Hematopoietic multipotent progenitor cell treated with erythropoietin and hydrocortisone succinate and interleukin-3 and kit ligand, for 4 days (in vitro differentiated cells): ENCODE measurements at regions not wholly inside any gene's neighbourhood (a gene's known extent, or its start where the extent isn't known, plus 50 kb on each side); places are given as distances from the start of the nearest gene placed in this dataset.

Experiments
- DNase-seq: peaks from one replicate; pipeline ENCODE4 v3.0.0-alpha.2; 2015

DNA sequence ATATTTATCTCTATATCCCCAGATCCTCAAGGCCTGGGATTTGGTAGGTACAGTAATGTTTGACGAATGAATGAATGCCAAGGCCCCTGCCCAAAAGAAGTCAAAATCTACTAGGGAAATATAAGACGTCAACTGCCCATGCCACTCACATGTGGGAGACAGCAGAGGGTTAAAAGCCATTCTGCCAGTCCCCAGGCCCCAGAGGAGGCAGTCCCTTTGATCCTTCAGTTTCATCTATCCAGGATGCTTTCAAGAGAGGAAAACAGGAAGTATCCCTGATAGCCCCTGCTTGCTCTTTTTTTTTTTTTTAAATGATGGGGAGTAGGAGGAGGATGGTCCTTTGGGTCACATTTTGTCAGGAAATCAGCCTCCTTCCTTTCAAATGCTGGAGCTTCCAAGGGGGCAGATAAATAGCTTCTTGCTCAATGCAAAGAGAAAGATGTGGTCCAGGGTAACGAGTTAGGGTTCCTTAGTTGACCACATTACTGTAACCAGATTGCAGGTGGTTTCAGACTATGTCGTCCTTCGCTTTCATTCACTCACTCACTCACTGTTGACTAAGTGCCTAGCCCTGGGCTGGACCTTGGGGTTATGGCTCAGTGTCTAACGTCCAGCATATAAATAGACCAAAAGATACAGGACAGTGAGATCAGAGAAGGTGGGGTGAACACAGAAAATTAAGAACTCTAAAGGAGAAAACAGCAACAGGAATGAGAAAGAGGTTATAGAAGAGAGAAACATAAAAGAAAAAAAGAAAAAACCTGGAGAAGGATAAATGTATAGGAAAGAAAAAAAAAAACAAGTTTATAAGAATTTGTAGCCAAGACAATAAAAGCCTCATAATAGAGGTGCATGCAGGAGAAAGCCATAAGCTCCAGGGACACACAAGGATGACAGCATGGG, 64.6 kb upstream of the PIM1 start:
- no peak for DNase-seq

DNA sequence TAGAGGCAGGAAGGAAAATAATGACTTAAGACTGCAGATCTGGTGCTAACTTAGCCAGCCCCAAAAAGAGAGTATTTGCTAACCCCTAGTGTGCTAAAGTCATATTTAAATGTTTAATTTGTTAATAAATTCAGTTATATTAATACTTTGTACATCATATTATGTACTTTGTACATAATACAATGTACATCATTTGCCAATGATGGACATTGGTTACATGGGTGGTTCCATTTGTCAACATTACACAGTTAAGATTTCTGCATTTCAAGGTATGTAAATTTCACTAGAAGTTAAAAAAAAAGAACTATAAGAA, 63.9 kb upstream of the PIM1 start:
- no peak for DNase-seq

DNA sequence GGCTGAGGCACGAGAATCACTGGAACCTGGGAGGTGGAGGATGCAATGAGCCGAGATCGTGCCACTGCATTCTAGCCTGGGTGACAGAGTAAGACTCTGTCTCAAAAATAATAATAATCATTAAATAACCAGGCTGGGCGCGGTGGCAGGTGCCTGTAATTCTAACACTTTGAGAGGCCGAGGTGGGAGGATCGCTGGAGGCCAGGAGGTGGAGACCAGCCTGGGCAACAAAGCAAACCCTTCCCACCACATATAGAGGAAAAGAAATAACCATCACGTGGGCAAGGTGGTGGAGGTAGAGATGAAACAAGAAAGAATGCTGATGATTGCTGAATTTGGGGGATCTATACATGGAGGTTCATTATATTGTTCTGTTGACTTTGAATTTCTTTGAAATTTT, 63.4 kb upstream of the PIM1 start:
- no peak for DNase-seq

DNA sequence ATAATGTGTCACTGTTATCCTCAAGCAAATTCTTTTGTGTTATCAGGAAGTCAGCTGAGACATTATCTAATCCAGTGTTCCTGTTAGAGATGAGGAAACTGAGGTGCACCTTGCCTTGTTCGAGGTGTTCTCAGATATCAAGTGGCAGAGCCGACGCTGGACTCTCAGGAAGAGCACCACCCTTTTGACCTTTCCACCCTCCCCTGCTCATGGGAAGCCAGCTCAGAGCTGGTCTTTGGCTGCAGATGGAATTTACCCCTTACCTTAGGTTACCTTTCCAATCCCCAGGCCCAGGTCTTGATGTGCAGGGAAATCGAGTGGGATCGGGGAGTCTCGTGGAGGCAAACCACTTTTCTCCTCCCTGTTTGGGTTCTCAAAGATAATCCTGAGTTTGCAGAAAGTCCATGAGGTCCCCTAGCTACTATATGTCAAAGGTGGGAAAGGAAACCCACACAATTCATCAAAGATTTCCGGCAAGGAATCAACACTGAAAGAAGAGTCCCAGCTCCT, 62.9 kb upstream of the PIM1 start:
- no peak for DNase-seq

DNA sequence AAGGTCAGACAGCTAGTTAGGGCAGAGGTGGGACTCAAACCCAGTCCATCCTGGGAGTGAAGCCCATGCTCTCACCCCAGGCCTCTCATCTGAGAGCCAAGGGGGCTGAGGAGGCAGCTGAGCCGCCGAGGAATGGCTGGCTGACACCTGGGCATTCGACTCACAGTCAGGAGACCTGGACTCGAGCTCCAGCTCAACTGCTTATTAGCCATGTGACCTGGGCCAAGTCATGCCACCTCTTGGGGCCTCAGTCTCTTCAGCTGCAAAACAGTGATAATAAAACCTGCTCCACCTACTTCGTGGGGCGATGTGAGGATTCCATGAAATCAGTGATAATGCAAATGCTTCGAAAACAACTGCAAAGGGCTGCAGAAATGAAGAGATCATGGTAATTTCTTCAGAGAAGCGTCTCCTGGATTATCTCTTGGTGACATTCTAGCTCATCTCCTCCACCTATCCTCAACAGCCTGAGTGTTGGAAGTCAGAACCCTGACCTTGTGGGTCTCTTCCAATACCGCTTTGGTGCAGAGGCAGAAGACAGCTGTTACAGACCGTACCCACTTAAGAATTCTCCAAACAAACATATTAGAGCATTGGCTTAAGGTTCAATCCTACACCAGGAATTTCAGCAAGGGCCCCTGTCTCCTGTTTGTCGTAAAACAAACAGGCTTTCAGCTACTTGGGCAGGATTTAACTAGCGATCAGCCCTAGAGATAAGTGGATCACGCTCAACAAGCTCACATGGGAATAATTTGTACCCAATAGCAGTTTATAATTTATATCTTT, 60.0 kb upstream of the PIM1 start:
- DNase-seq, result peak; percentile 93

DNA sequence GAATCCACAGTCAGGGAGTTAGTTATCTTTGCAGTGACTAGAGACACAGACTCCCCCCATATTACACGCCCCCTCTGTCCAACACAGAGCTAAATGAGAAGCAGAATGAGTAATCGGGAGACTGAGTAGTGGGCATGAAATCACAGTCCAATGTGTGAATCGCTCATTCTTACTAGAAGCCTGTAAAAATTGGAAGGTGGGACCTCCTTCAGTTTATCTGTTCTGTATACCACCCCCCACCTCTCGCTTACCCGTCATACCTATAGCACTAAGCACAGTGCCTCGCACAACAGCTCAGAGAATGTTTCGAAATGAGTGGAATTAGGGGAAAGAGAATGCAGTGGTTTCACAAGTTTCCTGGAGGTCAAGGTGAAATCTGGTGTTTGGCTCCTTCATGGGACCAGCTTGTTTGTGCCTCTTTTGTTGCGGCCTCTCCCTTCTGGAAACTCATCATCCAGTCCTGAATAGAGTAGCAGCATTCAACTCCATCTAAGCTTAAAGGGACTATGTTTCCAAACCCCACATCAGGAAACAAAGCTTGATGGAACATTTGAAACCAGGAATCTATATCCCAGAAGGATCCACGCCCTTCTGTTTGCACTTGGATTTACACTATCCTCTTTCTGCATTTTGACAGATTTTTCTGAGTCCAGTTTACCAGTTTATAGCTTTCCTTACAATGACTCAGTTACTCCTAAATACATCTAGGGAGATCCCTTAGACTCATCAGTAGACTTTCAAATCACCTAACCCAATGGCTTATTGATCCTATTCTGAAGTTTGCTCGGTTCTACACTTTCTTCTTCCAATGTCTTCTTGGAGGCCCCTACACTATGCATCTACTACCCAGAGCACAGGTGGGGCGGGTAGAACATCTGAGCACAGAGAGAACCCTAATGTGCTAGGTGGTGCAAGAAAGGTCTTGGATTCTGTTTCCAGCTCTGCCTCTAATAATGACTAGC, 59.2 kb upstream of the PIM1 start:
- DNase-seq, result no peak

DNA sequence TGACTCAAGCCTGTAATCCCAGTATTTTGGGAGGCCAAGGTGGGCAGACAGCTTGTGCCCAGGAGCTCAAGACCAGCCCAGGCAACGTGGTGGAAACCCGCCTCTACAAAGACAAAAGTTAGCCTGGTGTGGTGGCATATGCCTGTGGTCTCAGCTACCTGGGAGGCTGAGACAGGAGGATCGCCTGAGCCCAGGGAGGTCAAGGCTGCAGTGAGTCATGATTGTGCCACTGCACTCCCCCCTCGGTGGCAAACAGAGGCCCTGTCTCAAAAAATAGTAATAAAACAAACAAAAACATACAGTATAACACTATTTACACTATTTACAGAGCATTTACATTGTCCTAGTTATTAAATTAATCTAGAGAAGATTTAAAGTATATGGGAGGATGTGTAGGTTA, 56.0 kb upstream of the PIM1 start:
- no peak for DNase-seq

DNA sequence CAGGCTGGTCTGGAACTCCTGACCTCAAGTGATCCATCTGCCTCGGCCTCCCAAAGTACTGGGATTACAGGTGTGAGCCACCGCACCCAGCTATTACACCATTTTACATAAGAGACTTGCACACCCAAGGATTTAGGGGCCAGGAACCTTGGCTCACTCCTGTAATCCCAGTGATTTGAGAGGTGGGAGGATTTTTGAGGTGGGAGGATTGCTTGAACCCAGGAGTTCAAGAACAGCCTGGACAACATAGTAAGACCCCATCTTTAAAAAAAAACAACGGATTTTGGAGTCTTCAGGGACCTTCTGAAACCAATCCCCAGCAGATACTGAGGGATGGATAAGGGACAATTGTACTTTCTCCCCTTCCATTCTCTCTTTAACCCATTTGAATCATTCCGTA, 55.3 kb upstream of the PIM1 start:
- no peak for DNase-seq

DNA sequence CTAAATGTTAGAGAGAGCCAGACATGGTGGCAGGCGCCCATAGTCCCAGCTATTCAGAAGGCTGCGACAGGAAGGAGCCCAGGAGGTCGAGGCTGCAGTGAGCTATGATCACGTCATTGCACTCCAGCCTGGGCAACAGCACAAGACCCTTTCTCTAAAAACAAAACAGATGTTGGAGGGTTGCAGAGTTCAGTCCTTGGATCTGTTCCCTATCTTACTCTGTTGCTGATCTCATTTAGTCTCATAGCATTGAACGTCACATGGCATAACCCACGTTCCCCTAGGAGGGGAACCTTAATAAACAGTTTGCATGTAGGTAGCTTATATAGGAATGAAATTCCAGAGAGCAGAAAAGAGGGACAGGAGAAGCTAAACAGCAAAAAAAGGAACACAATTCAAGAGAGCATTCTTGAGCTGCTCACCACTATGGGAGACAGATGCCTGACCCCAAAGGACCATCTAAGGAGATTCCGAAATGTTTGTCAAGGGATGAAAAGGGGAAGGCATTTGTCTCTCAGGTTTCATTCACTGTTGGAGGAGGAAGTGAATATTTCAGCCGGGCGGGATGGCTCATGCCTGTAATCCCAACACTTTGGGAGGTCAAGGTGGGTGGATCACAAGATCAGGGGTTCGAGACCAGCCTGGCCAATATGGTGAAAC, 54.6 kb upstream of the PIM1 start:
- DNase-seq, result no peak

DNA sequence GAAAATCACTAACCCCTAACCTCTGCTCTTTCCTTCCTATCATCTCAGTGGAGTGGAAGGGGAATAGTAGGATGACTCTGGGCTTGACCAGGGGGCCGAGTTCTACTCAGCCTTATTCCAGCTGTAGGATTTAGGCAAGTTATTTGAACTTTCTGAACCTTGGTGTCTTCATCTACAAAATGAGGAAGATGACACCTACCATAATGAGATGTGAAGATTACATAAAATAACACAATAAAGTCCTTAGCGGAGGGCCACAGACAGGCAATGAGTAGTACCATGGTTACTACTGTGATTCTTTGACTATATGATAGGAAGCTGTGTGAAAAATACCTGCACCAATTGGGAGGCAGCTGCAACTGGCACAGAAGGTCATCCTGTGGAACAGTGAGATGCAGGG, 53.6 kb upstream of the PIM1 start:
- no peak for DNase-seq

DNA sequence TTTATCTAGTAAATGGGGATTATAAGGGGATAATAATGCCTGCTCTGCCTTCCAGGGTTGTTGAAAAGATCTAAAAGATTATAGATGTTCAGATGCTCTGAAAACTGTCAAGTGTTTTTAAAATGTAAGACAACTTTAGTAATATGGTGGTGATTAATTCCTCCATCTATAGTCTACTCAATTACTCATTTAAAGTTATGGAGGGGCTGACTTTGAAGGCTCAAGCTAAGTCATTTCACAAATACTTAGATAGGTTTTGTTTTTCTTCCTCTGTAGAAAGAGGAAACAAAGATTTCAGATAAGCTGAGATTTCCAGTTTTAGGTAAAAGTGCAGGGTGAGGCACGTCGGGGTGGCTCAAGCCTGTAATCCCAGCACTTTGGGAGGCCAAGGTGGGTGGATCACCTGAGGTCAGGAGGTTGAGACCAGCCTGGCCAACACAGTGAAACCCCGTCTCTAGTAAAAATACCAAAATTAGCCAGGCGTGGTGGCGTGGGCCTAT, 50.5 kb upstream of the PIM1 start:
- no peak for DNase-seq
